DND-41 (cell line): ENCODE measurements at regions not wholly inside any gene's neighbourhood (a gene's known extent, or its start where the extent isn't known, plus 50 kb on each side); places are given as distances from the start of the nearest gene placed in this dataset.

Experiments used
- CTCF ChIP-seq: IDR thresholded peaks from 2 replicates; pipeline ENCODE4 v1.5.1; 2012; ENCODE audit warnings: borderline replicate concordance, low read length, moderate library complexity, mild to moderate bottlenecking; ENCODE audit not compliant: poor library complexity, severe bottlenecking; ENCODE audit errors: extremely low read depth
- EZH2 ChIP-seq: IDR thresholded peaks from 3 replicates; pipeline ENCODE4 v1.6.1; 2012; ENCODE audit warnings: borderline replicate concordance, low read depth, mild to moderate bottlenecking, moderate library complexity, low read length, inconsistent platforms; ENCODE audit not compliant: severe bottlenecking

GRCh38 chr7:41819645-41820044 lies 116.8 kb upstream of the INHBA start:
- no peak for TF ChIP-seq CTCF
- no peak for TF ChIP-seq EZH2
